GM21390 (cell line): ENCODE measurements at regions not wholly inside any gene's neighbourhood (a gene's known extent, or its start where the extent isn't known, plus 50 kb on each side); places are given as distances from the start of the nearest gene placed in this dataset.
A peak's percentile ranks its signal among the peaks of the same experiment; 100 is the strongest.

Experiments used
- ATAC-seq: cut with Tn5 transposase; IDR thresholded peaks from one replicate; pipeline ENCODE4 v1.9.1; 2021; ENCODE audit not compliant: unreplicated experiment

DNA sequence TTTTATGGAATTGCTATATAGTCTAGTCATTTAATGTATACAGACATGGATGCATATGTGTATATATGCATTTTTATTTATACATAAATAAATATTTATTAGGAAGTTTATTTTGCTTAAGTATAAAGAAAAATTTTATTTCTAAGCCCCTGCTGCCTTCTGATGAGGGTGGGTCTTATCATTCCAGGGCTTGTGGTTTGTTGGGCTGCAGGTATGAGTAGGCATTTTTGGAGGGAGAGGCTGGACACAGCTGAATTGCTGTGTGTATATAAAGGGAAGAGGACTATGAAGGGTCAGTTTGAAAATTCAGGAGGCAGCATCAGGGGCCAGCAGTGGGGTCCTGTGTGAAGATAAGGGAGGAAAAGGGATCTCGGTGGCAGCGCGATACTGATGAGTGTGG, 189.4 kb downstream of the TMEM182 start:
- no peak for ATAC-seq

DNA sequence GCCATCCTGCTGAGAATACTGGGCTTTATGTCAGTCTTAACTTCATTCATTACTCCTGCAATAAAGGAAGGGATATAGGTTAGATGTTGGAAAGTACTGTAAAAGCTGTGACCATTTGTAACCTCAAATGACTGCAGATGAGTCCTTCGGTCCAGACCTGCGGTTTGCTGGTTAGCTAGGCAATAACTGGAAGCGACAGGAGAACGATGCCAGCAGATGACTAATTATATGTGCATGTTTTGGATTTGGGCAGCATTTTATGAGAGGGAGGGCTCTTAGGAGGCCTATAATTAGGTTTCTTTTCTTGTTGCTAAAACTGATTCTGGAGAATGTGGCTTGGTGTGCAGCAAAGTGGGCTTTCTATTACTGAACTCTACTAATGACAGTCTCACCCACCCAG, 205.6 kb downstream of the TMEM182 start:
- ATAC-seq, result no peak

DNA sequence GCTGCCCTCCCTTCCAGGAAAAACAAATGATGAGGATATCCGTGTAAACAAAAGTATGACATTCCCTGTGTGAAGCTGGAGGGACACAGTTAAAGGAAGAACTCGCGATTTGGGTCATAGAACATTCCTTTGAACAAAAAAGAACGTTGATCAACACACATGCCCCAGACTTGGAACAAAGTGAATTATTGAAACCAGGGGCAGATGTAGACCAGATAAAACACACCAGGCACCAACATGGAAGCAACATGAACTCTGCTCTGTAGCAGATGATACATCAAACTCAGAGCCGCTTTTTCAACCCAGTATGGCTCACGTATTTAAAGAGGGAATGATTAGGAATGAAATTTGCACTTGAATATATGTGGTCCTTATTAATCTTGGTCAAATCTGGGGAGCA, 206.5 kb downstream of the TMEM182 start:
- ATAC-seq, result no peak

DNA sequence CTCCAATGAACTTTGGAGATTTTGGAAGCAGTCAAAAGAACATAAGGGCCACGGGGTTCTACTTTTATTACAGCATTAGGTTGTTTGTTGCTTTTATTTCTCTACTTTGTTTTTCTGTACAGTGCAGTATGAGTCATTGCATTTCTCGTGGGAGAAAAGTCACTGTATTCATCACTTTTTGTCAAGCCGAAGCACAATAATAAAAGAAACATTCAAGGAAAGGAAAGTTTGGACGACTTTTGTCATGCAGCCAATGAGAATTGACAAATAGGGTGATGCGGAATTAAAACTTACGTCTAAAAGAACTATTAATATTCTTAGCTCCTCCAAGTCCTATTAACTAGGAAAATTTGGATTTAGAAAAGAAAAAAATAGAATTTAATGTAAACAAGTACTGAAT, 209.9 kb downstream of the TMEM182 start:
- ATAC-seq, result no peak

DNA sequence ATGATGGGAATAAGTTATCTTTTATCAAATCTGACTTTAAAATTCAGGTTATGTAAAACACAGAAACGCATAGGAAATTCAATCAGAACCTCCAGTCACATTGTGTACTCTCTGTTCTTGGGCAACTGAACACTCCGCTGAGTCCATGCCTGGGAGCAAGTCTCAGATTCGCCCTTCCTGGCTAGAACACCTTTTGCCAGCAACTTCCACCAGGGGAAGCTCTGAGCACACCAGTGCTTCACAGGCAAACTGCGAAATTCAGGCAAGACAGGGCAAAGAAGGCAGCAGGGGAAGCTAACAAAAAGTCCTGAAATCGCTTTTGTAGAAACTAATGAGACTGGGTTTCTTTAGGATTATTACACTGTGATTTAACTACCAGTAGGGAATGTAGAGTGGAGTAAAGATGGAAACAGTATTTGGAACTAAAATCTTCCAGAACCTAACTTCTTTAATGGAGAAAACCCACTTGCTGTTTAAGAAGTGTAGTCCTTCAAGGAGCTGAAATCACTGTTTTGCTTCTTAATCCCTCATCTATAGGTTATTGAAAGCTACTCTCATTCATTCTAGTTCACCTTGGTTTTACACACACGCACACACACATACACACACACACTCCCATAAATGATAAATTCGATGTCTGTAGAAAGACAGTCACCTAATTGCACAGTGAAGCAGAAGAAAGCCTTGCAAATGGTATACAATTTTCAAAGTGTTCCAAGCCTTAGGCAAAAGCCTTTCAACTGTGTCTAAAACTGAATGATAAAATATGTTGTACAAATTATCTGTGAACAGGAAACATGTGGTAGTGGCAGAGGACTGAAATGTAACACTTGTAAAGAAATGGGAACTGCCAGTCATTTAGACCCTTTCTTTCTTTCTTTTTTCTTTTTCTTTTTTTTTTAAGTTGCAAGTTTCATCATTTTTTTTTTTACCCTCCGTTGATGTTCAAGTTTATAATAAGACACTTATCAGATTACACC, 214.5 kb downstream of the TMEM182 start:
- ATAC-seq, result peak; percentile 72

DNA sequence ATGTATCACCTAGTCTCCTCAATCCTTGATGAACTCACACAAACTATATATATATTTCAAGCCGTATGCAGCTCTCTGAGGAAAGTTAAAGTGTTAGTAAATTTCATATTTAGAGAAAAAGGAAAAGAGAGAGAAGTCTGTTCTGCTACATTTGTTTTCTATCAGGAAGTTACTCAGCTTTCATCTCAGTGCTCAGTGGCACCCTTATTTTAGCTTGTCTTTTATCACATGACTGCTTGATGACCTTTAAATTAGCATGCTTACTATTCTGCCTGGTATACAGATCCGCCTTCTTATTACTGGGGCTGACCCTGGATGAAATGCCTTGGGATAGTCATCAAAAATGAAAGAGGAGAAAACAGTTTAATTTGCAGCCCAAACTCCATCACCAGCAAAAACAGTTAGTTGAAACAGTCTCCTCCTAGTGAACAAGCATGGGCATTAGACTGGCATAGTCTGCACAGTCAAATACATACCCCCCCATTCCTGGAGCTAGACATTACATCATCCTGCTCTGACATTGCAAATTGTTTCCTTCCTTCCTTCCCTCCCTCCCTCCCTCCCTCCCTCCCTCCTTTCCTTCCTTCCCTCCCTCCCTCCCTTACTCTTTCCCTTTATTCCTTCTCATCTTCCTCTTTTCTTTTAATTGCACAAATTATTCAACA, 215.7 kb downstream of the TMEM182 start:
- no peak for ATAC-seq

DNA sequence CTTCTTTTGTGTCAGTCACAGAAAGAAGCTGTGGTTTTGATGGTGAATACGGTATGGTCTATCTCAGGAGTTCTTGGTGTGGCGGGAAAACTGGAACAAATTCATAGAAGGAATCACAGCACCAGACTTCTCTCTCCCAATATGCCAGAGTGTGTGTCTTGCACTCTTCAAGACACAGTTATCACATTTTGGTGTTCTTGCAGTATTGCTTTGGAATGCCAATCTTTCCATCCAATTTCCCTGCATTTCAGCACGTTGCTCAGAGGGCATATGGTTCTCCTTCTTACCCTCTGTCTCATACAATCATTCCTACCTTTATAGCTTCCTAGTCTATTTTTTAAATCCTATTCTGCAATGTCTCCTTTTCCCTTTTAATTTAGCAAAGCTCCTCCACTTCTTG, 216.3 kb downstream of the TMEM182 start:
- no peak for ATAC-seq

DNA sequence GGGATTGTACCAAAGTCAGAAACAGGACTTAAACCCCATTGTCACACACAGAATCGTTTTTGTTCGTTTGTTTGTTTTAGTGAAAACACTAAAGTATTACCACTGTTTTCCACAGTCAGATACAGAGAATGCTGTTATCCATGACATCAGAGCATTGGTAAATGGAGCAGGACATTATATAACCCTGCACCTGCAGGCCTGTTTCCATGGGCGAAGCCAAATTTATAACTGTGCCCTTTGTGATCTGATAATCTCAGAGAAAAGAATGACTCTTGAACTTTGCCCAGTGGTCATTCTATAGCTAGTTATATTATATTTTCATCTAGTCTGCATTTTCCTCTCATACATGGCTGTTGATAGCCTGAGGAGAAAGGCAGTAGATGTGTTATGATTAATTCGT, 217.6 kb downstream of the TMEM182 start:
- ATAC-seq, result no peak

DNA sequence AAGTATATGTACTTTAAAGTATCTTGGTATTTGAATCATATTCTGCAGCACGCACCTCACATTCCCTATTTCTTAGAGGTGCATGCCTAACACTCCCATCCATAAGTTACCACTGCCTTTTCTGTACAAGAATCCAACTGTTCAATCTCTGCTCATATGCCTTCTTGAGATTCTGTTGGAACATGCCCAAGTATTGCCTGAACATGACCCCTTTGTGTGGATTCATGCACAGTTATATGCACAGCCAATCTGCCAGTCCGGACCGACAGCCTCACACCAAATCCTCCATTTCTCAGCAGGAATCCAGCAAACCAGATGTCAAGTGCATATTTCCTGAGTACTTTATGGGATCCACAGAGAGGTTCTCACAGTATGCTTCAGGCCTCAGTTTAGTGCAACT, 222.0 kb downstream of the TMEM182 start:
- ATAC-seq, result no peak

DNA sequence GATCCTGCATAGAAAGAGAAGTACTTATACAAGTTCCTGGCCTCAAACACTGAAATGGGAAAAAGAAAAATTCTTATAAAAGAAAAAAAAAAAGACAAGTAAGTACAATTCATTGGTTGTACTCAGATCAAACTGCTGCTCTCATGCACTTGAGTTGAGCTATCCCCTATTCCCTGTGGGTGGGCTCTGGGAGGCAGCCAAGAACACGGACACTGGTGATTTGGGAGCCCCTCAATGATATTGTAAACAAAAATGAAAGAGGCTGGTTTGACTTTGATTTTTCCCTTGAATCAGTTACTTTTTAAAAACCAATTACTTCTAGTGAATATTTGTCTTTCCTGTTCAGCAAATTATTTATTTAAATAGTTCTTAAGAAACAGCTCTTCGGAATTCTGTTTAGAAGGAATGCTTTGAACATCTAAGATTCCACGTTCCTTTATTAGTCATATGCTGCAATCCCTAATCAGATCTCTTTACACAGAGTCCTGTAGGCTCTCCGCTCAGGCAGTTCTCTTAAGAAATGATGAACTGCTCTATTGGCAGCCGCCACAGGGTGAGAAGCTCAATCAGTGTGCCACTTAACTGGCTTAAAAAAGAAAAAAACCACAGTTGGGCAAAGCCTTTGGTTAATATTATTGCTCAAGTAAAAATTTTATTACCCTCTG, 225.1 kb downstream of the TMEM182 start:
- no peak for ATAC-seq

DNA sequence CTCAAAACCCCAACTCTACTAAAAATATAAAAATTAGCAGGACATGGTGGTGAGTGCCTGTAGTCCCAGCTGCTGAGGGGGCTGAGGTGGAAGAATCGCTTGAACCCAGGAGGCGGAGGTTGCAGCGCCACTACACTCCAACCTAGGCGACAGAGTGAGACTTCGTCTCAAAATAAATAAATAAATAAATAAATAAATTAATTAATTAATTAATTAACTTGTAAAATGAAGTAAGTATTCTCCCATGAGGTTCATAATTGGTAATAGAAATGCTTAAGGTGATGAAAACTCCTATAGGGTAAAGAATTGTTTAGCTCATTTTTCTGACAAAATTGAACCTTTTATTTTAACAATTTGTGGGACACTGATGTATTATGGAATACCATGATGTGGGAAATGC, 230.8 kb downstream of the TMEM182 start:
- no peak for ATAC-seq

DNA sequence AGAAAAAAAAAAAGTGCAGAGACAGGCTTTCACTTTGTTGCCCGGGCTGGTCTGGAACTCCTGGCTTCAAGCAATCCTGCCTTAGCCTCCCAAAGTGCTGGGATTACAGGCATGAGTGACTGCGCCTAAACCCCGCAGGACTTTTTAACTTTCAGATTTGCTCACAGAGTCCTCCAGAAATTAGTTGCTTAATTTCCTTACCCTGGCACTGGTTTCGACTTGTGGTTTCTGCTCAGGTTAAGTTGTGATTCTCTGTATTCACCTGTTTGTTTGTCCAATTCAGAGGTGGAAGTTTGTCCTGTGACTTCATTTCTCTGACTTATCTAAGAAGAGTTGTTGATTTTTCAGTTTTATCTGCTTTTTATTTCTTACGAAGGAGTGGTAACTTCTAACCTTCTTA, 238.1 kb downstream of the TMEM182 start:
- no peak for ATAC-seq

DNA sequence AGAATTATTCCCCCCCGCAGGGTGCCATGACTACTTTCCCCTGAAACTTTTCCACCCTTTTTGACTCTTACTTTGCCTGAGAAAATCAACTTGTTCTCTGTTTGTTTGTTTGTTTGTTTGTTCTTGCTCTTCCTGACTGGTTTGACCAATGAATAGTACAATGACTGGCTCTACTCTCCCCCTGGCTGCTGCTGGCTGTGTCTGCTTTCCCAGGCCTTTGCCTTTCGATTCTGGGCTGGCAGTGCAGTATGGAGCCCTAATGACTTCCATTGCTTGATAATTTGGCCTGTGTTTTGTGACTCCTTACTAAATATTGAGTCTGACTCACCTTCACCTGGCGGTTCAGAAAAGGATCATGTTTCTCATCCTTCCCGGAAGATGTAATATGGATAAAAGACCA, 241.1 kb downstream of the TMEM182 start:
- ATAC-seq, result no peak

DNA sequence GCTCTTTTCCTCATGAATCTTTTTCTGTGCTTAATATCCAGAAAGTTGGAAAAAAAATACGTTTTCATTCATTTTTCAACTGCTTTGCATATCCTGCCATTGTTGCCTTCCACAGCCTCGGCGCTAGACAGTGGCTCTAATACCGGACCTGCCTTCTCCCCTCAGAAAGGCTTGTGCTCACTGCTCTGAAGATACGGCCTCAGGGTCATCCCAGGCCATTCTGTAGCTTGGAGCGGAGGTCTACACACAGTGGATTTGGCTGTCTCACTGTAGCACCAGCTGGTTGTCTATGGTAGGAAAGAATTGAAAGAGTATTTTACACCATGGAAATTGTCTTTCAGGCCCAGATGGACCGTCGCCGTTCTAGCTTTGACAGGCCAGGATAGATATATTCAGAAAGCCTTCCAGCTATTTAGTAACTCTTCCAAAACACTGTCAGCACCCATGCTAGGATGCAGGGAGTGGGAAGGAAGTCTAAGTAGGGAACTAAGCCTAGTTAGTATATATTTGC, 242.0 kb downstream of the TMEM182 start:
- ATAC-seq, result no peak

DNA sequence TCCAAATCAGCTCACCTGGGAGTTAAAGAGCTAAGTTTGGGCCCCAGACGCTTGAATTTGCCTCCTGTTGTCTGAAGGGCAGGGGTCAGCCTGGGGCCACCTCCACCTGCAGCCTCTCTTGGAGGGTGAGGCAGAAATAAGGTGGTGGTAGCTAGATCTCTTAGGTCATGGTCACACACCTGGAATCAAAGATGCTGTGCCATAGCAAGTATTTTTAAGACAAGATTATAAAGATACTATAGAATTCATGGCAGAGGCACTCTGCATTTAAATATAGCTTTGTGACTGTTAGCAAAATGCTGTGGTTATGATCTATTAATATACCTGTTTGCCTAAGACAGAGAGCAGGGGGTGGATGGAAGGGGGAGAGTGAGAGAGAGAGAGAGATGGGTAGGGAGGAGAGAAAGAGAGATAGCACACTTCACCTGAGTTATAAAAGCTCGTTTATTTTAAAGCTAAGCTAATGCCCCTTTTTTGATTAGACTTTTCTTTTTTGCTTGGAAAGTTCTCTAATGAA, 242.7 kb downstream of the TMEM182 start:
- ATAC-seq, result no peak

DNA sequence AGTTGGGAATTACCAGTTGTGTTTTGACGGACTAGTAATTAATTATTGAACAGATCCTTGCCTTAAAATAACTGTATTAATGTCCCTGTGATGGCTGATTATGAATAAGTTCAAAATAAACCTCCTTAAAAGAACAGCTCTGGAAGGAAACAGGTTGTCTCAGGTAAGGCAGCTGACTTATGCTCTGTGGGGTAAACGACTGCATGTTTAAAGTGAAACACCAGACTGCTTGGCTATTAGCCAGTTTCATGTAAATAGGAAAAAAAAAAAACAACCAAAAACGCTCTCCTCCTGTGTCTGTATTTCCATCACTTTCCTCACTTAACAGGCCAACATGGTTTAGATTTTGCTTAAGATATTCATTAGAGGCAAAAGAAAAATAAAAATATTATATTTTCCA, 243.6 kb downstream of the TMEM182 start:
- no peak for ATAC-seq

DNA sequence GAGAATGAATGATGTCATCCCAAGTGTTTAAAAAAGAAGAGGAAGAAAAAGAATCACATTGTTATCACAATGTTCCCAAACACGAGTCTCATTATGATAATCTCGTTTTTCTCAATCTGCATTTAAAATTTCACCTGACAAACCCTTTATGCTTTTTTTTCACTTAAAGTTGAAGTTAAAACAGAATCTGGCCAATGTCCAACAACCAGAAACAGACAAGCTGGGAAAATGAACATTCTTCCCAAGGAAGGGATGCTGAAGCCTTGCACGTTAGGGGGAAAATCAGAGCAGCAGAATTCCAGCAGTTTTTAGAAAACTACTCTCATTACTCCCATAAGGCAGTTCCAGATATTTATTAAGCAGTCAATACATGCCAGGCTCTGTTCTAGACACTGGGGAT, 245.3 kb downstream of the TMEM182 start:
- no peak for ATAC-seq

DNA sequence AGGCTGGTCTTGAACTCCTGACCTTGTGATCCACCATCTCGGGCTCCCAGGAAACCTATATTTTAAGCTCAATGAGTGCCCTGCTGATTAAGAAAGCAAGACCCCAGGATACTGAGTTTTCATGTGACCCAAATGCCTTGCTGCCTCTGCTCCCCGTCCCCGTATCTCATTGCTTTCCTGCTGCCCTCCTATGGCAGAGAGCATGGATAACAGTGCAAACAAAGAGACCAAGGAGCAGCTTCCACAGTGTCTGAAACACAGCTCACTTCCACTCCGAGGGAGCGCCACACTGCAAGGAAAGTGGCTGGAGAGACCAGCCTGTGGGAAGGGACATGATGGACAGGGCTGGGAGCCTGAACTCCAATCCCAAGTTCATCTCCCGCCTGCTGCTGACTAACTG, 246.8 kb downstream of the TMEM182 start:
- no peak for ATAC-seq

DNA sequence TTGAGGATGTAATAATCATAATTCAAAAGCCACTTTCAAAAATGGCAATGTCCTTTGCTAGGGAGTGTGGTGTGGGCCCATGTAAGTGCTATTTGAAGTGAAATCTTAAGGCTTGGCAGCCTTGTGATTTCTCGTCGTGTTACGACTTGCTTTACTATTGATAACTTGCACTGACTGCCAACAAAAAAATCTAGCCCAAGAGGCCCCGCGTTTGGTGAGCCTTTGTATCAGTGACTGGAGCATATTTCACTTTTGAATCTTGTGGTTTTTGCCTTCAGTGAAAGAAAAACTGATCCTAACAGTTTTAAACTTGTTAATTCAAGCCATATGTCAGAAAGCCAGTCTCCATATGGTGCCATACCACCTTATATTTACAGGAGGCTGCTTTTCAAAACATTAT, 248.0 kb downstream of the TMEM182 start:
- ATAC-seq, result no peak

DNA sequence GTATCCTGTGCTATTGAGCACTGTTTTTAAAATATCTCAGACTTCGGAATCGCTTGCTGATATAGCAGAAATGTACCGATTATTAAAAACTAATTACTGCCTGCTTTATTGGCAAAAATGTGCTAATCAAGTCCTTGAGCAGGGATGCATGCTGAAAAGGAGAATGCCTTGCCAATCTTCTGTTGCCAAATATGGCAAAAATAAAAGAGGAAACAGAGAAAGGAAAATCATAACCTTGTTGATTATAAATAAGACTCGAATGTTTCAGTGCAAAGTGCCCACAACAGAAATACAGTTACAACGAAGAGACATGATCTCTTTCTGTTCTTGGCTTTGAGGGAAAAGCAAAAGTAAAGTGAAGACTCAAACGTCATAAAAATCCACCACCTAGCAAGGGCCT, 248.5 kb downstream of the TMEM182 start:
- no peak for ATAC-seq

DNA sequence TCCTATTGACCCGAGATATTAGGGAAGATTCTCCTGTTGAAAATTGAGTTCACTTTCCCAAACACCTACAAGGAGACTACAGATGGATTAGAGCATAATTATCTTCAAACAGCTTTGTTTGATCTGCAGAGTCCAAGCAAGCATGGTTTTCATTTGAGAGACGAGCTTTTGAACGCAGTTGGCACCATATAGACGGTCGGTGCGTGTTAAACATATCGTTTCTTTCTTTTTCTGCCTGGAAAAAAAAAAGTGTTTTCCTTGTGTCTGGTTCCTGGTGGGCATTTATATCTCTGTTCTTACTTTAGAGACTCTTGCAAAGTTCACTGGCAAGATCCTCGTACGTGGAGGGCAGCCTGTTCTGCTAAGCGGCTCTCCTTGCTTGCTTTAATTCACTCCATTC, 248.9 kb downstream of the TMEM182 start:
- ATAC-seq, result no peak
